H1 (cell line): ENCODE measurements at regions not wholly inside any gene's neighbourhood (a gene's known extent, or its start where the extent isn't known, plus 50 kb on each side); places are given as distances from the start of the nearest gene placed in this dataset.

Source experiments
- CHD2 ChIP-seq: IDR thresholded peaks from 2 replicates; pipeline ENCODE4 v1.6.1; 2012; ENCODE audit warnings: low read length, improper control_type of control experiment
- CREB1 ChIP-seq: IDR thresholded peaks from 2 replicates; pipeline ENCODE4 v1.6.1; 2012; ENCODE audit warnings: inconsistent platforms
- CTCF ChIP-seq, 3 experiments: IDR thresholded peaks; 1 replicate in 2 of 3; 2 replicates in 1 of 3; pipeline versions ENCODE4 v1.5.1 to v1.6.1; 2011; ENCODE audit warnings: low read length in 3 of 3, mild to moderate bottlenecking in 3 of 3, inconsistent platforms in 2 of 3, low read depth in 1 of 3, moderate library complexity in 1 of 3; ENCODE audit not compliant: insufficient read depth in 1 of 3; ENCODE audit errors: control extremely low read depth in 1 of 3
- E2F6 ChIP-seq: IDR thresholded peaks from 2 replicates; pipeline ENCODE4 v1.6.1; 2012; ENCODE audit warnings: inconsistent platforms
- EGR1 ChIP-seq: IDR thresholded peaks from 2 replicates; pipeline ENCODE4 v1.6.1; 2011; ENCODE audit warnings: low read depth, low read length, borderline replicate concordance
- EP300 ChIP-seq, 2 experiments: IDR thresholded peaks; 1 replicate in 1 of 2; 2 replicates in 1 of 2; pipeline ENCODE4 v1.6.1; 2011 to 2012; ENCODE audit warnings: low read depth in 2 of 2, low read length in 2 of 2, mild to moderate bottlenecking in 2 of 2, borderline replicate concordance in 1 of 2, inconsistent platforms in 1 of 2, moderate library complexity in 1 of 2
- SIN3A ChIP-seq, 2 experiments: IDR thresholded peaks in 1 of 2; conservative IDR thresholded peaks in 1 of 2; 2 replicates each; pipeline ENCODE4 v1.6.1; 2011 to 2012; ENCODE audit warnings: low read length in 2 of 2, improper control_type of control experiment in 1 of 2, low read depth in 1 of 2, mild to moderate bottlenecking in 1 of 2
- SP2 ChIP-seq: IDR thresholded peaks from 2 replicates; pipeline ENCODE4 v1.6.1; 2012; ENCODE audit warnings: mild to moderate bottlenecking, low read length, inconsistent platforms
- TAF1 ChIP-seq: IDR thresholded peaks from 2 replicates; pipeline ENCODE4 v1.6.1; 2011; ENCODE audit warnings: mild to moderate bottlenecking, low read depth, low read length
- TEAD4 ChIP-seq: IDR thresholded peaks from 2 replicates; pipeline ENCODE4 v1.6.1; 2012; ENCODE audit warnings: low read depth, low read length, inconsistent platforms, mixed read lengths

- no peak for TF ChIP-seq CHD2
- no peak for TF ChIP-seq CTCF (IDR thresholded peaks at IDR 0.05; ENCODE audit: control extremely low read depth in 1 of 3, insufficient read depth in 1 of 3, low read depth in 1 of 3, low read length in 3 of 3)
- TF ChIP-seq TEAD4, result no peak
- TF ChIP-seq CREB1, result no peak
- TF ChIP-seq TAF1, result no peak
- TF ChIP-seq E2F6, result no peak
- no peak for TF ChIP-seq EP300 (IDR thresholded peaks at IDR 0.05; ENCODE audit: borderline replicate concordance in 1 of 2, low read depth in 2 of 2, low read length in 2 of 2)
- no peak for TF ChIP-seq SIN3A (conservative IDR thresholded peaks at IDR 0.05 in 1 of 2, IDR thresholded peaks at IDR 0.05 in 1 of 2; ENCODE audit: low read depth in 1 of 2, low read length in 2 of 2)
- TF ChIP-seq EGR1, result no peak
- TF ChIP-seq SP2, result no peak
Observed at GRCh38 chr11:91263496-91264365, 960.9 kb upstream of the FAT3 start.
